ENCODE measurements at regions not wholly inside any gene's neighbourhood (a gene's known extent, or its start where the extent isn't known, plus 50 kb on each side); places are given as distances from the start of the nearest gene placed in this dataset.

DNA sequence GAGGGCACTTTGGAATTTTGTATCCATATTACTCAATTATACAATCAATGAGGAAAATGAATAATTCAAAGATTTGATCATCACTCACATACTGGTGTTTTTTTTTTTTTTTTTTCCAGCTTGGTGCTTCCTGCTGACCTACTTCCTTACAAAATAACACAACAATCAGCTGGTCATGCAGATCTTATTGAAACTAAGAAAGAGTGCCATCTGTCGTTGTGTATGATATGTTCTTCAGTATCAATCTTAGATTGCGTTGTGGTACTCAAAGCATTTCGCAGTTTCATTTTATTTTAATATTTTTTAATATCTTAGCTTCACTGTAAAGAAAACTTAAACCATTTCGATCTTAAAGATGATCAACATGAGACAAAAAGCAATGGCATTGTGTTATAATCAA is 155.6 kb downstream of the OGFRL1 start:
- no peak for TF ChIP-seq ZNF384 (IDR thresholded peaks at IDR 0.05)
- no peak for TF ChIP-seq SP1 (IDR thresholded peaks at IDR 0.05)
- no peak for TF ChIP-seq TARDBP (IDR thresholded peaks at IDR 0.05)
- TF ChIP-seq, protein P1, sequence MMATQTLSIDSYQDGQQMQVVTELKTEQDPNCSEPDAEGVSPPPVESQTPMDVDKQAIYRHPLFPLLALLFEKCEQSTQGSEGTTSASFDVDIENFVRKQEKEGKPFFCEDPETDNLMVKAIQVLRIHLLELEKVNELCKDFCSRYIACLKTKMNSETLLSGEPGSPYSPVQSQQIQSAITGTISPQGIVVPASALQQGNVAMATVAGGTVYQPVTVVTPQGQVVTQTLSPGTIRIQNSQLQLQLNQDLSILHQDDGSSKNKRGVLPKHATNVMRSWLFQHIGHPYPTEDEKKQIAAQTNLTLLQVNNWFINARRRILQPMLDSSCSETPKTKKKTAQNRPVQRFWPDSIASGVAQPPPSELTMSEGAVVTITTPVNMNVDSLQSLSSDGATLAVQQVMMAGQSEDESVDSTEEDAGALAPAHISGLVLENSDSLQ (IDR thresholded peaks at IDR 0.05) = no peak
- TF ChIP-seq ARNT (IDR thresholded peaks at IDR 0.05) = no peak
- TF ChIP-seq FOXK2 (IDR thresholded peaks at IDR 0.05) = no peak
- no peak for TF ChIP-seq HDGF (IDR thresholded peaks at IDR 0.05; ENCODE audit: borderline replicate concordance)
- no peak for TF ChIP-seq CTBP1 (IDR thresholded peaks at IDR 0.05; ENCODE audit: borderline replicate concordance)
- no peak for TF ChIP-seq L3MBTL2 (conservative IDR thresholded peaks at IDR 0.05)
- TF ChIP-seq FOXM1 (IDR thresholded peaks at IDR 0.05; ENCODE audit: borderline replicate concordance) = no peak
- TF ChIP-seq NFRKB (IDR thresholded peaks at IDR 0.05) = no peak
- no peak for TF ChIP-seq BHLHE40 (IDR thresholded peaks at IDR 0.05; ENCODE audit: borderline replicate concordance)
- TF ChIP-seq ELF4 (IDR thresholded peaks at IDR 0.05) = no peak
- no peak for TF ChIP-seq LEF1 (IDR thresholded peaks at IDR 0.05; ENCODE audit: borderline replicate concordance)
- TF ChIP-seq SUZ12 (IDR thresholded peaks at IDR 0.05) = no peak
- no peak for TF ChIP-seq FOXA1 (IDR thresholded peaks at IDR 0.05)
- POLR2A ChIA-PET = interaction anchor here (1.6 kb wide), 1 partner anchor 23 kb away, joined by 6 read pairs; no protein-coding TSS in a partner anchor
- CTCF ChIA-PET = no interaction called here
- no peak for DNase-seq (ENCODE audit: extremely low spot score)

DNA sequence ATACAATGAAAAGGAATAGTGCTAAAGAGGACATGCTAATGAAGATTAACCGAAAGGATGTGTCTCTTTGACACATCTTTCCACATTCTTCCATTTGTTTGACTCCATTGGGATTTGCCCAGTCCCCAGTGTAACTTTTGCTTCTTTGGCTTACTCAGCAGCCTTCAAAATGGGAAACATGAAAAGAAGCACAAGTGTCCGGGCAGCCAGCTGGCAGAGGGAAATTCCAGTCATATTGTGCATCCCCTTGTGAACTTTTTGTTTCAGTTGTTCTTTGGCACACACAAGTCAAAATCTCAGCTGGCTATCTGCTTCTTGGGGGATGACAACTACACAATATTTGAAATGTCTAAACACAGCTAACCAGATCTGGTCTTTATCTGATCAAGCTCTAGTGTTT is 157.4 kb downstream of the OGFRL1 start:
- POLR2A ChIA-PET = no interaction called here

DNA sequence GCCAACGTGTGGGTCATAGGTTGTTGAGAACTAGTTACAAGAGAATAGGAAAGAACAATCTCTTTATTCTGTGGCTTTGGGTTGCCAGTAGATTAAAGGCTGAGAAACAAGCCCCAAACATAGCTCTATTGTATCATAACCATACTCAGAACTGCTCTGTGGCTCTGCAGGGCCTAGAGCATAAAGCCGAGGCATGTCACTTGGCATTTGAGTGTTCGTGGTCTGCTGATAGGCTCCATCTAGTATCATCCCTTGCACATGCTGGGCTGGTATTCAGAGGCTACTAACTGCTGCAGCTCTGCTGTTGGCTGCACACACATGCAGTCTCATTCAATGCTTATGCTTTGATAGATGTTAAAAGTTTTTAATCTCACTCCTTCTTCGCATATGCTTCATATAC is 157.9 kb downstream of the OGFRL1 start:
- TF ChIP-seq FOXK2 (IDR thresholded peaks at IDR 0.05) (no peak), FOXM1 (IDR thresholded peaks at IDR 0.05; ENCODE audit: borderline replicate concordance) (no peak), ZNF384 (IDR thresholded peaks at IDR 0.05) (no peak), NFRKB (IDR thresholded peaks at IDR 0.05) (no peak), BHLHE40 (IDR thresholded peaks at IDR 0.05; ENCODE audit: borderline replicate concordance) (no peak), CTBP1 (IDR thresholded peaks at IDR 0.05; ENCODE audit: borderline replicate concordance) (no peak)
- POLR2A ChIA-PET = no interaction called here
- DNase-seq (ENCODE audit: extremely low spot score) = no peak
- CTCF ChIA-PET = no interaction called here

More for the DNA sequence above, 157.4 kb downstream of the OGFRL1 start:
- DNase-seq (ENCODE audit: extremely low spot score) = no peak
- no peak for TF ChIP-seq ZNF384 (IDR thresholded peaks at IDR 0.05)
- TF ChIP-seq, protein P1 (IDR thresholded peaks at IDR 0.05) = no peak
- TF ChIP-seq BHLHE40 (IDR thresholded peaks at IDR 0.05; ENCODE audit: borderline replicate concordance) = no peak
- TF ChIP-seq ELF4 (IDR thresholded peaks at IDR 0.05) = no peak
- no peak for TF ChIP-seq FOXA1 (IDR thresholded peaks at IDR 0.05)
- TF ChIP-seq ARNT (IDR thresholded peaks at IDR 0.05) = no peak
- no peak for TF ChIP-seq NFRKB (IDR thresholded peaks at IDR 0.05)
- TF ChIP-seq LEF1 (IDR thresholded peaks at IDR 0.05; ENCODE audit: borderline replicate concordance) = no peak
- TF ChIP-seq SUZ12 (IDR thresholded peaks at IDR 0.05) = no peak
- CTCF ChIA-PET = no interaction called here

DNA sequence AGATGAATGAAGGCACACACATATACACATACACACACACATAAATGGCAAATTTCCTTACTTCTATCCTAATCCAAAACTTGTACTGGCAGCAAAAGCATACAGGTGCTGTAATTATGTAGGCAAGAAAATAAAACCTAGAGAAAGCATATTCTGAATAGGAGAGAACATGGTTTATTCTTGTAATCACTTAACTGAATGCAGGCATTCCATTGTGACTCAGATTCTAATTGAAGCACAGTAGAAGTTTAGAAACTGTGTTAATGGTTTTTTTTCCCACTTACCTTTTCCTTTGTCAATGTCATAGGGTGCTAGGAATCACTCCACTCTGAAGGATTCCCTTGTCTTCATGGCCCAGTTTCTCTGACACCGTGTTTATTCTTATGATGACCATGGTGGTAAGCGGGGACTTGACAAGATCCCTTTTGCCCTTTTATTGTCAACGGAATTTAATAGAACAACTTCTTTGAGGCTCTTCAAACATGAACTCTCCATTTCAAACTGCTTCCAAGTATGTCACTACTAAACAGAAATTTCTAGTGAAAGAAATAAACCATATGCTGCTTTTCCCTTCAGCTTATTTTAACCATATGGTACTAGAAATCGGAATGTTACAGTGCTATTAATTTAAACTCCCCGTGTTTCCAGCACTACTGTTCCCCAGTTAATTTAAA is 164.2 kb downstream of the OGFRL1 start:
- ChIA-PET CTCF (no interaction called here), POLR2A (no interaction called here)
- no peak for DNase-seq (ENCODE audit: extremely low spot score)
- TF ChIP-seq CTBP1 (IDR thresholded peaks at IDR 0.05; ENCODE audit: borderline replicate concordance) (no peak), FOXM1 (IDR thresholded peaks at IDR 0.05; ENCODE audit: borderline replicate concordance) (no peak), SUZ12 (IDR thresholded peaks at IDR 0.05) (no peak), BHLHE40 (IDR thresholded peaks at IDR 0.05; ENCODE audit: borderline replicate concordance) (no peak), SP1 (IDR thresholded peaks at IDR 0.05) (no peak), FOXK2 (IDR thresholded peaks at IDR 0.05) (no peak), NFRKB (IDR thresholded peaks at IDR 0.05) (no peak), L3MBTL2 (conservative IDR thresholded peaks at IDR 0.05) (no peak), HDGF (IDR thresholded peaks at IDR 0.05; ENCODE audit: borderline replicate concordance) (no peak), ARNT (IDR thresholded peaks at IDR 0.05) (no peak), FOXA1 (IDR thresholded peaks at IDR 0.05) (no peak), TARDBP (IDR thresholded peaks at IDR 0.05) (no peak), ZNF384 (IDR thresholded peaks at IDR 0.05) (no peak), ELF4 (IDR thresholded peaks at IDR 0.05) (no peak), LEF1 (IDR thresholded peaks at IDR 0.05; ENCODE audit: borderline replicate concordance) (no peak)
- TF ChIP-seq, protein P1 (IDR thresholded peaks at IDR 0.05) = no peak

DNA sequence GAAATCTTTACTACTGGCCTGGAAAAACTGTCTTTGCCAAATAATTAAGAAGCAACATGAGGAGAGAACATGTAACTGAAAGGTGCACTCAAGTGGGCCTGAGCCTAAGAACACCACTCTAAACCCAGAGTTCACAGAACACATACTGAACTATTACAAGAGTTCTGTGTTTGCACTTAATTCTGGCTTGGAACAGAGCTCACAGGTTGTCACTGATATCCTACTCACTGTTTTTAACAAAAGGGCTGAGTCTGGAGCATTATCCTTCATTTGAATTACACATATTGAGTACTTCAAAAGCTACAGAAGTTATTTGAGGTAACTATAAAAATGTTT is 164.7 kb downstream of the OGFRL1 start:
- TF ChIP-seq SP1 (IDR thresholded peaks at IDR 0.05) (no peak), L3MBTL2 (conservative IDR thresholded peaks at IDR 0.05) (no peak), ZNF384 (IDR thresholded peaks at IDR 0.05) (no peak)
- ChIA-PET CTCF (no interaction called here), POLR2A (no interaction called here)
- no peak for DNase-seq (ENCODE audit: extremely low spot score)

DNA sequence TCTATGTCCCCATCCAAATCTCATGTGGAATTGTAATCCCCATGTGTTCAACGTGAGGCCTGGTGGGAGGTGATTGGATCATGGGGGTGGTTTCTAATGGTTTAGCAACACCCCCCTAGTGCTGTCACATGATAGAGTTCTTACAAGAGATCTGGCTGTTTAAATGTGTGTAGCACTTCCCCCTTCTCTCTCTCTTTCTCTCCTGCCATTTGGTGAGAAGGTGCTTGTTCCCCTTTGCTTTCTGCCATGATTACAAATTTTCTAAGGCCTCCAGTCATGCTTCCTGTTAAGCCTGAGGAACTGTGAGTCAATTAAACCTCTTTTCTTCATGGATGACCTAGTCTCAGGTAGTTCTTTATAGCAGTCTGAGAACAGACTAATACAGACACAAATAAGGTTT is 165.4 kb downstream of the OGFRL1 start:
- ChIA-PET POLR2A (no interaction called here), CTCF (no interaction called here)
- DNase-seq (ENCODE audit: extremely low spot score) = no peak
- TF ChIP-seq FOXM1 (IDR thresholded peaks at IDR 0.05; ENCODE audit: borderline replicate concordance) (no peak), FOXK2 (IDR thresholded peaks at IDR 0.05) (no peak), CTBP1 (IDR thresholded peaks at IDR 0.05; ENCODE audit: borderline replicate concordance) (no peak)

DNA sequence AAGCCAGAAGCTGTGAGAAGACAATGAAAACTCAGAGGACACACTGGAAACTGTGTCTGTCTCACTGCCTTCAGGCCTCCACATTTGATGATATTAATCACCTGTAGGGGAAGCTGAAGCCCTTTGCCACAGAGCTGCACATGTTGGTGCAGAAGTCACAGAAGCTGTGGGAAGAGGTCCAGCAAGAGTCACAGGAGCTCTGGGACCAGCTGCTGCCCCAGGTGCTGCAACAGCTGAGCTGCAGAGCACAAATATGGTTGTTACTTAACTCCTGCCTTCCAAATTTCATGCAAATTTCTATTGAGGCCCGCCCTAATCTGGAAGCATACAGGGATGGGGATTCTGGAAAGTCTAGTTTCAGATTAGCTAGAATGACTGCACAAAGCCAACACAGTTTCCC is 169.3 kb downstream of the OGFRL1 start:
- DNase-seq (ENCODE audit: extremely low spot score) = no peak
- no peak for TF ChIP-seq FOXM1 (IDR thresholded peaks at IDR 0.05; ENCODE audit: borderline replicate concordance)
- no peak for TF ChIP-seq ELF4 (IDR thresholded peaks at IDR 0.05)
- TF ChIP-seq FOXK2 (IDR thresholded peaks at IDR 0.05) = no peak
- no peak for TF ChIP-seq TARDBP (IDR thresholded peaks at IDR 0.05)
- no peak for TF ChIP-seq HDGF (IDR thresholded peaks at IDR 0.05; ENCODE audit: borderline replicate concordance)
- TF ChIP-seq SP1 (IDR thresholded peaks at IDR 0.05) = no peak
- TF ChIP-seq L3MBTL2 (conservative IDR thresholded peaks at IDR 0.05) = no peak
- TF ChIP-seq SUZ12 (IDR thresholded peaks at IDR 0.05) = no peak
- no peak for TF ChIP-seq FOXA1 (IDR thresholded peaks at IDR 0.05)
- no peak for TF ChIP-seq BHLHE40 (IDR thresholded peaks at IDR 0.05; ENCODE audit: borderline replicate concordance)
- no peak for TF ChIP-seq ZNF384 (IDR thresholded peaks at IDR 0.05)
- POLR2A ChIA-PET = no interaction called here
- CTCF ChIA-PET = no interaction called here
